HG02938 (cell line): ENCODE measurements at regions not wholly inside any gene's neighbourhood (a gene's known extent, or its start where the extent isn't known, plus 50 kb on each side); places are given as distances from the start of the nearest gene placed in this dataset.

Experiments used
- ATAC-seq: cut with Tn5 transposase; IDR thresholded peaks from one replicate; pipeline ENCODE4 v1.9.1; 2021; ENCODE audit warnings: mild to moderate bottlenecking, moderate library complexity; ENCODE audit not compliant: unreplicated experiment

GRCh38 chr5:68898951-68899471 lies 194.8 kb upstream of the SLC30A5 start:
- no peak for ATAC-seq

GRCh38 chr5:68911840-68912690 lies 181.7 kb upstream of the SLC30A5 start:
- no peak for ATAC-seq

- ATAC-seq: no peak
Observed at GRCh38 chr5:68915079-68915478, 178.7 kb upstream of the SLC30A5 start.

- ATAC-seq: no peak
Observed at GRCh38 chr5:68918306-68918705, 175.5 kb upstream of the SLC30A5 start.

DNA sequence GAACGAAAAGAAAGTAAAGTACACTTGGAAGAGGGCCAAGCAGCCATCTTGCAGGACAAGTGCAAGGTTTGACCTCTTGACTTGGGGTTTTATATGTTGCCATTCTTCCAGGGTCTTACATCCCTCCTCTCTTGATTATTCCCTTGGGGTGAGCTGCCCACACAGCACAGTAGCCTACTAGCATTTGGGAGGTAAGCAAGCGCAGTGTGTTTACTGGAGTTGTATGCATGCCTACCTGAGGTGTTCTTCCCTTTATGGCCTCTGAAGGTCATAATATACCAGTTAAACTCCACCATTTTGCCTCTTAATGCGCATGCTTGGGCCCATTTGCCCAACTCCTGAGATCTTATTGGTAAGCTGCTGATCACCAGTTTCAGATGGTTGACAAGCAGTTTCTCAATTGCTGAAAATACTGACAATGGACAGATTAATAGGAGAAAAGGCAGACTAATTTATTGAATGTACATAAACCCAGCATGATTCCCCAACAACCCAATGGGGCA lies 173.8 kb upstream of the SLC30A5 start:
- ATAC-seq: no peak

- no peak for ATAC-seq
Observed at GRCh38 chr5:68920888-68921287, 172.9 kb upstream of the SLC30A5 start.

GRCh38 chr5:68922172-68922987 lies 171.4 kb upstream of the SLC30A5 start:
- ATAC-seq: no peak

DNA sequence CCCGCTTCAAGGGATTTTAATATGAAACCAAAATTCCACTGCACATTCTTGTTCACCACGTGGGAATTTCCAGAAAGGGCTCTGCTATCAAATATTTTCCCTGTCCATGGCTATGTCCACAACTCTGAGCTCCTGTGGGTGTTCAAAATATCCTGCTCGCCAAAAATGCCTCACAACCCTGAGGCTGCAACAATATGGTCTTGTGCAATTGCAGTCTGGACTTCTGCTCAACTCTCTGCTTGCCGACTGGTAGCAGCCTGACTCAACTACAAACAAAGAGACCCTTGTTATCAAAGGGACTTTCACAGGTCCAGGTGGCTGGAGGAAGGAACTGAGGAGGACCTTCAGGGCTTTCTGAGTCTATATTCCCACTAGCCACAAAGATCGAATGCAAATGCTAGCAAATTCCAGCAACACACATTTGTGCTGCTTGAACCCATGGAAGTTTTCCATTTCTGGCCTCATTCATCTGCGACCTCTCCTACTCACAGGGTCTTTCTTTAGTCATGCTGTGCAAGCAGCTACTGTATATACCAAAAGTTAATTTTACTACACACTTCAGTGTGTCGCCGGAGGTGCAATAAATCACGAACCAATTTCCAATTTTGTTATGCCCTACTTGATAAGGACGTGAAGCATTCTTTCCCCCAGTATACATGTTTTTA lies 169.2 kb upstream of the SLC30A5 start:
- ATAC-seq: no peak

DNA sequence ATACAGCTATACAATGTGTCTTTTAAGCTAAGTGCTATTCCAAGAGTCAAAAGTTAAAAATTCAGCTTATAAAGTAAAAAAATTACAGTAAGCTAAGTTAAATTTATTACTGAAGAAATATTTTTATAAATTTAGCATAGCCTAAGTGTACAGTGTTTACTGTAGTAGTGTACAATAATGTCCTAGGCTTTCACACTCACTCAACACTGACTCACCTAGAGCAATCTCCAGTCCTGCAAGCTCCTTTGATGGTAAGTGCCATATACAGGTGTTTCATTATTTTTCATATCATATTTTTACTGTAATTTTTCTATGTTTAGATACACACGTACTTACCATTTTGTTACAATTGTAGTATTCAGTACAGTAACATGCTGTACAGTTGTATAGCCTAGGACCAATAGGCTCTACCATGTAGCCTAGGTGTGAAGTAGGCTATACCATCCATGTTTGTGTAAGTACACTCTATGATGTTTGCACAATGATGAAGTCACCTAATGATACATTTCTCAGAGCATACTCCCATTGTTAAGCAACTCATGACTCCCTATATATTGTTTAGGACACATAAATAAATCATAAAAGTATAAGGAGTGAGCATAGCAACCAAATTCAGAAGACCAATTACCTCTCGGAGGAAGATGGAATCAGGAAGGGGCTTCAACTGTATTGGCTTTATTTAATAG lies 165.1 kb upstream of the SLC30A5 start:
- no peak for ATAC-seq

- ATAC-seq: no peak
Observed at GRCh38 chr5:68930139-68930538, 163.7 kb upstream of the SLC30A5 start.

GRCh38 chr5:68932830-68933434 lies 160.9 kb upstream of the SLC30A5 start:
- no peak for ATAC-seq

DNA sequence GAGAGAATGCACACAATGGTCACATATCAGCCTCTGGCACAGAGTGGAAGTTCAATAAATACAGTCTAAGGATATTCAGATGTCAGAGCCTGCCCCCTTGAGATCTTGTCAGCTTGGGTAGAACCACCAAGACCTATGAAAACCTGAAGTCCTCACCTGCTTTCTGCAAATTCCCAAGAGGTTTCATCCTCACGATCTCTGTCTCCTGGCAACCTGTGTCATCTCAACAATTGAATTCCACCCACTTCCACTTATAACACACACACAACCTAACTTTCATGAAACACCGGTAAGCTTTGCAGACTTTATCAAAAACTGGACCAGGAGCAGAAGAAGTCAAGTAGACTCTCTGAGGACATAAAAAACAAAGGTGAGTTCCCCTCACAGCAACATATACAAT lies 151.6 kb upstream of the SLC30A5 start:
- no peak for ATAC-seq

DNA sequence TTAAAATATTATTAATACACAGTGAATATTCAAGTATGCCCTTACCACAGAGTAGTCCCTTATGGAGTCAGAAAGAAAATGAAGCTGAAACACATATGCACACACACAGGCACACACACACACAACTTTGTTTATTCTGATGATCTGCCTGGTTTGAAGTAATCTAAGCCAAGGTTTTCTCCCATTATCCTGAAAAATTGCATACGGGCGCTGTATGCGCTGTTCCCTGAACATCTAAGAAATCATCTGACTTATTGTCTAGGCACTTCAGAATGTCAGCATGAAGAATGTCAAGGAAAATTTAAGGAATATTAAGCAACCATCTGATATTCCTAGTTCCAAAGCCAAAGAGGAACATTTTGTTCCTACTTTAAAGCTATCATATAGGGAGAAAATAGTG lies 147.1 kb upstream of the SLC30A5 start:
- no peak for ATAC-seq

- ATAC-seq: no peak
Observed at GRCh38 chr5:68947986-68948385, 145.8 kb upstream of the SLC30A5 start.

DNA sequence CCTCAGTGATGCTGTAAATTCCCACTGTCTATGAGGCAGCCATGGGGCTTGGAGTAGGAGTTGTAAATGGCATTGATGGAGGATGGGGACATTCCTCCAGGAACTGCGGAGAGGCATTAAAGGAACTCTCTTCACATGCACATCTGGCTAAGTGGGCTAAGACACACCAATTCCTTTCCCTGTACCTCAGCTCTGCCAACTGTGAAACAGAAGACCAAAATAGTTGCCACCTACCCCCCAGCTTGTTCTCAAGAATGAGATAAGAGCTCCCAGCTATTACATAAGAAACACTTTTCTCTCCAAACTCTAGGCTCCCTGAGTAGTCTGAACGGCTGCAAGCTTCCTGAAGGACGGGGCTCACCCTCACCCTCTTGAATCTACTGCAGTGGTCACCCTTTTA lies 144.6 kb upstream of the SLC30A5 start:
- no peak for ATAC-seq

- no peak for ATAC-seq
Observed at GRCh38 chr5:68949711-68950110, 144.1 kb upstream of the SLC30A5 start.

DNA sequence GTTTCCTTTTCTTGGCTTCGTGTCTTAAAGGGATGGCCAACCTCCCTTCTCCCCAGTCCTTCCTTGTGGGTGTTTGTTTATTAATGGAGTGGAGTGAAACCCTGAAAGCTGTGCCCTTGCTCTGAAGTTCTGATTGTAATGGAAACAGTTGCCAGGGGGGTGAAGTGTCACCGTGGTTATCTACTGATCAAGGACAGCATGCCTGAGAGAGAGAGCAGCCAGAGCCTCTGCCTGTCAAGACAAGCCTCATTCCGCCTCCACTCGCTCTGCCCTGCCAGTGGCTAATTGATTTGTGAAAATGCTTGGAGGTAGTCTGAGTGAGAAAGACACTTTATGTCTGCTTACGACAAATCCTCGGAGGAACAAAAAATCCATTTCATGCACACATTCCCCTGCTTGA lies 143.7 kb upstream of the SLC30A5 start:
- ATAC-seq: no peak

DNA sequence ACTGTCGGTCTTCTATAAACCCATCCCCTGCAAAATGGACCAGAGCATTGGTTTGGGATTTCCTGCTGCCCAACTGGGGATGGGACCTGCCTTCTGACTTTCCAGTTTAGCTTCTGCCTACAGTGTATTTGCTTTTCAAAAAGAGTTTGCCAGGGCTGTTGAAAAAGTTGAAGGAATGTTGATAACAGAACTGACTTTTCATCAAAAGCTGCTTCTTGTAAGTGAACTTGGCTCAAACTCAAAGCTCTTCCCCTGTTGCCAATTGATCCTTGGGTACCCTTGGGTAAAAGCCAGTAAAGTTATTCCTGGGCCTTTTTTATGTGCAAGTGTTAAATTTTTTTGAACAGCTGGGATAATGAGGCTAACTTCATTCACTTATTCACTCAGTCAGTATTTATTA lies 142.9 kb upstream of the SLC30A5 start:
- no peak for ATAC-seq

- ATAC-seq: no peak
Observed at GRCh38 chr5:68953231-68953874, 140.5 kb upstream of the SLC30A5 start.
